ENCODE measurements at regions not wholly inside any gene's neighbourhood (a gene's known extent, or its start where the extent isn't known, plus 50 kb on each side); places are given as distances from the start of the nearest gene placed in this dataset.
A peak's percentile ranks its signal among the peaks of the same experiment; 100 is the strongest.

GRCh38 chr2:8072907-8073306 is 608.9 kb upstream of the ID2 start:
- Histone ChIP-seq H3K4me3 (ENCODE audit: low read length) (no peak overlapping the region), H3K4me2 (ENCODE audit: low read depth, low read length) (no peak overlapping the region), H3K4me1 (ENCODE audit: low read length) (0 out of 2 replicates have a peak, but pooled peaks cover 6% of the 10 kb centered on the region), H3K36me3 (replicated peaks; ENCODE audit: insufficient read depth, low read length) (no peaks in the 10 kb centered on the region), H3K9me3 (replicated peaks; ENCODE audit: insufficient read depth, low read length) (no peaks in the 10 kb centered on the region), H3K9ac (ENCODE audit: low read length) (no peak overlapping the region), H4K20me1 (ENCODE audit: insufficient read depth, low read length) (no peaks in the 10 kb centered on the region), H3F3A (ENCODE audit: insufficient read depth, low read length) (no peaks in the 10 kb centered on the region), H3K9me2 (replicated peaks; ENCODE audit: insufficient read depth, low read length) (no peaks in the 10 kb centered on the region), H2AFZ (ENCODE audit: low read length) (no peak overlapping the region), H3K27me3 (replicated peaks; ENCODE audit: insufficient read depth, low read length) (no peaks in the 10 kb centered on the region), H3K27ac (ENCODE audit: low read length) (no peak overlapping the region), H3K79me2 (ENCODE audit: low read length) (no peaks in the 10 kb centered on the region)
- DNase-seq: no peak
- TF ChIP-seq EZH2 (optimal IDR thresholded peaks at IDR 0.05; ENCODE audit: low read depth, low read length) (no peak), CTCF (IDR thresholded peaks at IDR 0.05; ENCODE audit: low read length) (no peak), EZH2phosphoT487 (IDR thresholded peaks at IDR 0.05; ENCODE audit: low read length) (no peak)

- Histone ChIP-seq H3K9me2 (replicated peaks; ENCODE audit: insufficient read depth, low read length) (no peaks in the 10 kb centered on the region), H3F3A (ENCODE audit: insufficient read depth, low read length) (no peaks in the 10 kb centered on the region), H3K4me3 (ENCODE audit: low read length) (no peak overlapping the region), H3K9me3 (replicated peaks; ENCODE audit: insufficient read depth, low read length) (no peaks in the 10 kb centered on the region), H3K27me3 (replicated peaks; ENCODE audit: insufficient read depth, low read length) (no peaks in the 10 kb centered on the region), H3K4me2 (ENCODE audit: low read depth, low read length) (no peak overlapping the region), H3K9ac (ENCODE audit: low read length) (no peak overlapping the region), H2AFZ (ENCODE audit: low read length) (no peak overlapping the region), H3K36me3 (replicated peaks; ENCODE audit: insufficient read depth, low read length) (no peaks in the 10 kb centered on the region), H4K20me1 (ENCODE audit: insufficient read depth, low read length) (no peaks in the 10 kb centered on the region), H3K79me2 (ENCODE audit: low read length) (no peaks in the 10 kb centered on the region), H3K27ac (ENCODE audit: low read length) (no peak overlapping the region), H3K4me1 (ENCODE audit: low read length) (0 out of 2 replicates have a peak, but pooled peaks cover 6% of the 10 kb centered on the region)
- no peak for TF ChIP-seq EZH2 (optimal IDR thresholded peaks at IDR 0.05; ENCODE audit: low read depth, low read length)
- TF ChIP-seq EZH2phosphoT487 (IDR thresholded peaks at IDR 0.05; ENCODE audit: low read length): no peak
- TF ChIP-seq CTCF (IDR thresholded peaks at IDR 0.05; ENCODE audit: low read length): no peak
- no peak for DNase-seq
Observed at GRCh38 chr2:8073916-8074315, 607.9 kb upstream of the ID2 start.

GRCh38 chr2:8076448-8077342 is 605.2 kb upstream of the ID2 start:
- Histone ChIP-seq H3K9me3 (replicated peaks; ENCODE audit: insufficient read depth, low read length) (no peaks in the 10 kb centered on the region), H3K36me3 (replicated peaks; ENCODE audit: insufficient read depth, low read length) (no peaks in the 10 kb centered on the region), H3K79me2 (ENCODE audit: low read length) (no peaks in the 10 kb centered on the region), H3K4me1 (ENCODE audit: low read length) (peaks cover 13% of the 10 kb centered on the region), H3K27me3 (replicated peaks; ENCODE audit: insufficient read depth, low read length) (no peaks in the 10 kb centered on the region), H3K9ac (ENCODE audit: low read length) (no peak overlapping the region), H3K27ac (ENCODE audit: low read length) (no peak overlapping the region), H3K4me2 (ENCODE audit: low read depth, low read length) (peak overlapping the region; percentile 16; the same call in 1 of the 2 replicates), H4K20me1 (ENCODE audit: insufficient read depth, low read length) (no peaks in the 10 kb centered on the region), H2AFZ (ENCODE audit: low read length) (no peak overlapping the region), H3F3A (ENCODE audit: insufficient read depth, low read length) (no peaks in the 10 kb centered on the region), H3K4me3 (ENCODE audit: low read length) (no peak overlapping the region), H3K9me2 (replicated peaks; ENCODE audit: insufficient read depth, low read length) (no peaks in the 10 kb centered on the region)
- DNase-seq: peak; percentile 30
- no peak for TF ChIP-seq EZH2phosphoT487 (IDR thresholded peaks at IDR 0.05; ENCODE audit: low read length)
- no peak for TF ChIP-seq EZH2 (optimal IDR thresholded peaks at IDR 0.05; ENCODE audit: low read depth, low read length)
- TF ChIP-seq CTCF (IDR thresholded peaks at IDR 0.05; ENCODE audit: low read length): no peak
